Progenitor cell of endocrine pancreas (in vitro differentiated cells): ENCODE measurements at regions not wholly inside any gene's neighbourhood (a gene's known extent, or its start where the extent isn't known, plus 50 kb on each side); places are given as distances from the start of the nearest gene placed in this dataset.

Source experiments
- DNase-seq: peaks from one replicate; pipeline ENCODE4 v3.0.0; 2021; ENCODE audit warnings: low spot score; ENCODE audit not compliant: unreplicated experiment
- H3K27ac Mint-ChIP-seq: 2 replicates; pipeline ENCODE4 v1.8.0; 2021; ENCODE audit warnings: mild to moderate bottlenecking, moderate library complexity, mixed read lengths
- H3K27me3 Mint-ChIP-seq: 2 replicates; pipeline ENCODE4 v1.8.0; 2021; ENCODE audit warnings: mixed read lengths
- H3K36me3 Mint-ChIP-seq: 2 replicates; pipeline ENCODE4 v1.8.0; 2022; ENCODE audit warnings: mixed read lengths; ENCODE audit not compliant: insufficient read depth
- H3K4me1 Mint-ChIP-seq: 2 replicates; pipeline ENCODE4 v1.8.0; 2021; ENCODE audit warnings: low read depth, mixed read lengths
- H3K4me3 Mint-ChIP-seq: 2 replicates; pipeline ENCODE4 v1.8.0; 2021; ENCODE audit warnings: low read depth, mild to moderate bottlenecking, moderate library complexity, mixed read lengths
- H3K9me3 Mint-ChIP-seq: 2 replicates; pipeline ENCODE4 v1.8.0; 2021; ENCODE audit warnings: low read depth, mixed read lengths
- TF ChIP-seq, protein P1 (sequence below): fragments of 200-600 bp; sonication (generic); IDR thresholded peaks from one replicate; pipeline ENCODE4 v1.5.0; 2021; ENCODE audit warnings: antibody characterized with exemption, mild to moderate bottlenecking; ENCODE audit not compliant: unreplicated experiment

DNA sequence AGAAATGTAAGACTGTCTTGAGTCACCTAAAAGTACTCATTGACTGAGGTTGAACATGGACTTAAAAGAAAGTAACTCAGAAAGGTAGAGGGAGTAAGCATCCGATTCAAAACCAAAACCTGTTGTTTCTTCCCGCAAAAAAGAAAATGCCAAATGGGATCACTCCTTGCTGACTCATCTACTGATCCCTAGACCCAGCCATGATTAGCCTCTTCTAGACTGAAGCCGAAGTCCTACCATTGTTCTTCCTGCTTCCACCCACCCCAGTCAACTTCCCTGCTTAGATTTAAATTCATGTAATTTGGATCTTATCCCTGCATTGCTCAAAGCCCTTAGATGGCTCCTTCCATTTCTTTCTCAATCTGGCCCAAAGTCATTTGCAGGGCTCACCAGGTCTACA lies 760.5 kb upstream of the SOX9 start:
- H3K27me3 Mint-ChIP-seq = peaks cover 4% of the 10 kb centered on the region
- peaks cover 4% of the 10 kb centered on the region for H3K36me3 Mint-ChIP-seq
- TF ChIP-seq, protein P1, sequence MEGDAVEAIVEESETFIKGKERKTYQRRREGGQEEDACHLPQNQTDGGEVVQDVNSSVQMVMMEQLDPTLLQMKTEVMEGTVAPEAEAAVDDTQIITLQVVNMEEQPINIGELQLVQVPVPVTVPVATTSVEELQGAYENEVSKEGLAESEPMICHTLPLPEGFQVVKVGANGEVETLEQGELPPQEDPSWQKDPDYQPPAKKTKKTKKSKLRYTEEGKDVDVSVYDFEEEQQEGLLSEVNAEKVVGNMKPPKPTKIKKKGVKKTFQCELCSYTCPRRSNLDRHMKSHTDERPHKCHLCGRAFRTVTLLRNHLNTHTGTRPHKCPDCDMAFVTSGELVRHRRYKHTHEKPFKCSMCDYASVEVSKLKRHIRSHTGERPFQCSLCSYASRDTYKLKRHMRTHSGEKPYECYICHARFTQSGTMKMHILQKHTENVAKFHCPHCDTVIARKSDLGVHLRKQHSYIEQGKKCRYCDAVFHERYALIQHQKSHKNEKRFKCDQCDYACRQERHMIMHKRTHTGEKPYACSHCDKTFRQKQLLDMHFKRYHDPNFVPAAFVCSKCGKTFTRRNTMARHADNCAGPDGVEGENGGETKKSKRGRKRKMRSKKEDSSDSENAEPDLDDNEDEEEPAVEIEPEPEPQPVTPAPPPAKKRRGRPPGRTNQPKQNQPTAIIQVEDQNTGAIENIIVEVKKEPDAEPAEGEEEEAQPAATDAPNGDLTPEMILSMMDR = no peak
- no peak overlapping the region for H3K4me3 Mint-ChIP-seq
- H3K4me1 Mint-ChIP-seq = peaks cover 20% of the 10 kb centered on the region
- peaks cover 13% of the 10 kb centered on the region for H3K9me3 Mint-ChIP-seq
- no peak overlapping the region for H3K27ac Mint-ChIP-seq
- DNase-seq = no peak

DNA sequence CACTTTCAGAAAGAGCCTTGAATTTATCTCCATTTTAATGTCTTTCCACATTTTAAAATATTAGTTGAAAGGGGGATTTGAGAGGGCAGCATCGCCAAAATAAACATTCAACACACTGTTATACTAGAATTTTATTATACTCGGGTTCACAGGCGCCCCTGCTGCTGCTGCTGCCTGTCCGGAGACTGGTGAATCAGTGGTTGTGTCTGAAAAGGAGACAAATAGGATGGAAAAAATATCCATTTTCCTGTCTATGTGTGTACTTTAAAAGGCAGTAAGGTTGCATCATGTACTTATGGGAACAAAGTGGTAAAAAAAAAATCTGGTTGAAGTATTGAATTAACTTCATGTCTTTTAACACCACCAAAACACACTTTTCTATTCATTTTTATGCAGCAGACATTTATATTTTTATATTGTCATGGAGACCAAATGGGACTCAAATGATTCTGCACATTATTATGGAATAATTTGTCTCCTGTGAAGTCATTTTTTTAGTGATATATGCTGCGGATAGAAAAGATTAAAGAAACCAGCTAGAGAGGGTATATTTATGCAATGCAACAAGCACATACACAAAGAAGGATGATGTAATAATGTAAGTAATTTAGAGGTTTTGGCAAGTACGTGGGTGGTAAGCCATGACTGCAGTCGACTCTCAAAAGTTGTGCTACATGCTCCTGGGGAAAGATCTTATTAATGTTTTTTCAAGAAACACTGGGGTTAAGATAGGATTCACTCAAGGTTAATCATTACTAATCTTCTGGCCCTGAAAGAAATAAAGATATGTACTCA lies 759.0 kb upstream of the SOX9 start:
- Mint-ChIP-seq H3K36me3 (peaks cover 4% of the 10 kb centered on the region), H3K27me3 (peaks cover 4% of the 10 kb centered on the region), H3K4me1 (peaks cover 20% of the 10 kb centered on the region), H3K4me3 (no peak overlapping the region), H3K9me3 (peaks cover 13% of the 10 kb centered on the region), H3K27ac (no peak overlapping the region)
- TF ChIP-seq, protein P1 = no peak
- DNase-seq = no peak

DNA sequence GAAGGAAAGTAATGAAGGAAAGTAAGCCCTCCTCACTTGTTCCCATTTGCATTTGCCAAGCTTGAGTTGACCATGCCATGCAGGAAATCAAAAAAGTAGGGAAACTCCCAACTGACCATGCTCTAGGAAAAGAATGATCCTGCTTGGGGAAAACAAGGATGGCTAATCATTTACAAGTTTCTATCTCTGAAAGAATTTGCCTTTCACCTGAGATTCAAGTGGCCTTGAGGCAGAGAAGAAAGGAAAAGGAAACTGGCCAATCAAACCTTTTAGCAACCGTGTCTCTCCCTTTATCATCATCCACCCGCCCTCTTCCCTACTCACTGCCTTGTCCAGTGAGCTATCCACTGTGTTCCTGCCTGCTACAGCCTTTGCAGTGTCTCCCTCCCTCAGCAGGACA lies 757.2 kb upstream of the SOX9 start:
- H3K27me3 Mint-ChIP-seq = peaks cover 4% of the 10 kb centered on the region
- peaks cover 11% of the 10 kb centered on the region for H3K9me3 Mint-ChIP-seq
- no peak overlapping the region for H3K4me3 Mint-ChIP-seq
- H3K4me1 Mint-ChIP-seq = peaks cover 20% of the 10 kb centered on the region
- no peaks in the 10 kb centered on the region for H3K36me3 Mint-ChIP-seq
- H3K27ac Mint-ChIP-seq = no peak overlapping the region
- TF ChIP-seq, protein P1 = no peak
- DNase-seq = no peak

DNA sequence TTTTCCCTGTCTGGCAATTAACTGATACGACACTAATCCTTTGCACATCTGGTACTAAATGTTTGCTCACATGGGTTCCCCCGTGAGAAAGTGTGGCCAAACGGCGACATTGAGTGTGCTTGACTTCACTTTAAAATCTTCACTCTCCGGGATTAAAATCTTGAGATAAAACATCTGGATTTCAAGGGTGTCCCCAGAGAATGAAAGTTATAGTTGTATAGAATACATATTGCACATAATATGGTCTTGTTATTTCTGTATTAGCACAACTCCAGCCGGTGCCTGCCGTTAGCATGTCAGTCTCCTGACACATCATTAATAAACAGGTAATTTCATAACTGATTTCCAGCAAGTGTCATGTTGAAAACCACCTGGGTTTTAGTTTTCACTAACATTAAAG lies 749.0 kb upstream of the SOX9 start:
- Mint-ChIP-seq H3K27me3 (peaks cover 3% of the 10 kb centered on the region), H3K27ac (no peak overlapping the region), H3K4me3 (no peak overlapping the region), H3K36me3 (no peaks in the 10 kb centered on the region), H3K9me3 (peaks cover 6% of the 10 kb centered on the region), H3K4me1 (no peaks in the 10 kb centered on the region)
- TF ChIP-seq, protein P1 = no peak
- DNase-seq = no peak

DNA sequence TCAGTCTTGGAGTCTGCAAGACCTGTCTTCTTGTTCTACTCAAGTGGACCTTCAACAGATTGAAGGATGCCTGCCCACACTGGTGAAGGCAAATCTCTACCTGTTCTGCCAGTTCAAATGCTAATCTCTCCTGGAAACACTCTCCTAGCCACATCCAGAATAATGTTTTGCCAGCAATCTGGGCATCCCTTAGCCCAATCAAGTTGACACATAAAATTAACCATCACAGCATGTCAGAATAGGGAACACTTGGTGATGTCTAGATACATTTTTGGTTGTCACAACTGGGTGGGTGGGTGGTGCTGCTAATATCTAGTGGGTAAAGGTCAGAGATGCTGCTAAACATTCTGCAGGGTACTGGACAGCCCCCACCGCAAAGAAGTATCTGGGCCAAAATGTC lies 744.9 kb upstream of the SOX9 start:
- DNase-seq = no peak
- Mint-ChIP-seq H3K36me3 (no peaks in the 10 kb centered on the region), H3K9me3 (no peaks in the 10 kb centered on the region), H3K4me1 (peaks cover 9% of the 10 kb centered on the region), H3K27me3 (peaks cover 18% of the 10 kb centered on the region), H3K27ac (no peak overlapping the region), H3K4me3 (no peak overlapping the region)
- TF ChIP-seq, protein P1 = no peak
